ENCODE measurements at regions not wholly inside any gene's neighbourhood (a gene's known extent, or its start where the extent isn't known, plus 50 kb on each side); places are given as distances from the start of the nearest gene placed in this dataset.

DNA sequence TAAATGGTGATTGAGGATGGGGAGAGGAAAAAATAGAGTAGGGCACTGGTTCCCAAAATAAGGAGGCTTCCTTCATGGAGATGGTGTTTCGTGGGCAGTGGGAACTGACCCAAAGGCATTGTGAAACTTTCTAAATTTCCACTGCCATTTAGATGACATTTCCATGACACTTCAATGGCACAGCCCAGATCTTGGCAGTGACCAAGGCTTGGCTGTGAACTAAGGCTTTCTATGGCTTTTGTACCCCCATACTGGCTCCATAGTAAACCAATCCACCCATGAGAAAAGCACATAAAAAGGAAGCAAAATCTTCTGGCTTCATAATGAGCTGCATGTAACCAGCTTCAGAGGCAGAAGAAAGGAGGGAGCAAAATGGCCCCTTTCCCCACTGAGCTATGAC, 321.0 kb upstream of the TLE4 start:
- no peak for DNase-seq

DNA sequence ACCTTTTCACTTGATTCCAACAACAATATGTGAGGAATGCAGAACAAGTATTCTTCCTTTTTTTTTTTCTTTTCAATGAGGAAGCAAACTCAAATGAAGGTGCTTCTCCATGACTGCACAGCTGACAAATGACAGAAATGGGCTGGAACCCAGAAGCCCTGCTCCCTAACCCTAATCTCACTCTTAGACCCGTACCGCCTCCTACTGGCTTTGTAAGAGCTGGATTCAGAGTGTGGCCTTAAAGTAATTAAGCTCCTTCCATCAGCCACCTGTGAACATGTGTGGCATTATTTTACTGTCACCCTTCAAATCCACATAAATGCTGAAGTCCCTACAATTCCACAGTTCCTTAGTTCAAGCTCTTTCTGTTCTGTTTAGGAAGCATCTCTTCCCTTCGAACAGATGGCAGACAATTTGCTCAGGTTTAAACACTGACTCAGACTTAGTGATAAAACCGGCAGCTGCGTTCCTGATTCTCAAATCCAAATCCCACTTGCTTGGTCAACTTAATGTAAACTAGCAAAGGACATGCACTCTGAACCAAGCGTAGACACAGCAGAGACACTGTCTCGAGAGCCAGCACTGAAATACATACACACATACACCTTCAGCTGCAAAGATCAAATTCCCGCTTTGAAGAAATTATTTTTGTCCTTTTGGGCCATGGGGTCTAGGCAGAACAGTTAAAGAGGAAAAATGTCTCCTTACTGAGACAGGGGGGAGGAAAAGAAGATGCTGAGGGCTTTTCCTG, 316.7 kb upstream of the TLE4 start:
- no peak for DNase-seq

DNA sequence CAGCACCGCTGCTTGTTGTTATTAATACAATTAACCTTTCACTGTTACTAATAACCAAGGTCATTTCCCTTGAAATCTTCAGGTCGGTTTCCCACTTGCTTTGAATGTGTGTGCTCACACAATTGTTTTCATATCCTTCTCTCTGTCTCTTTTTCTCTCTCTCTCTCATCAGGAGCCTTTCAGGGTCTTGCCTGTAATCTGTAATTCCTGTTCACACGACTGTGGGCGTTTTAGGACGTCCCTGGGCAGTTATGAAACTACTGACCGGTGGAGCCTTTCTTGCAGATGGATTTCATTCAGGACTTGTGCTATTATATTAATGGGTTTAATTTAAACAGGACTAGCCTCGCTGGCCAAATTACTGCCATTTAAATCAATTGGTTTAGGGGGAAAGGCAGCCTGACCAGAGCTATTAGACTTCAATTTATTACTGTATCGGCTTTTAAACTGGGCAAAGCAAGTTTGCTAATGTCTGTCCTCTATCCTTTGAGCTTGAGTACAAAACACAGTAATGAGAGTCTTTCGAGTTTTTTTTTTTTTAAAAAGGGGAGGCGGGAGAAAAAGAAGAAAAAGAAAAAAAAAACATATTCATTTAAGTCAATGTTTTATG, 316.0 kb upstream of the TLE4 start:
- DNase-seq, result no peak

DNA sequence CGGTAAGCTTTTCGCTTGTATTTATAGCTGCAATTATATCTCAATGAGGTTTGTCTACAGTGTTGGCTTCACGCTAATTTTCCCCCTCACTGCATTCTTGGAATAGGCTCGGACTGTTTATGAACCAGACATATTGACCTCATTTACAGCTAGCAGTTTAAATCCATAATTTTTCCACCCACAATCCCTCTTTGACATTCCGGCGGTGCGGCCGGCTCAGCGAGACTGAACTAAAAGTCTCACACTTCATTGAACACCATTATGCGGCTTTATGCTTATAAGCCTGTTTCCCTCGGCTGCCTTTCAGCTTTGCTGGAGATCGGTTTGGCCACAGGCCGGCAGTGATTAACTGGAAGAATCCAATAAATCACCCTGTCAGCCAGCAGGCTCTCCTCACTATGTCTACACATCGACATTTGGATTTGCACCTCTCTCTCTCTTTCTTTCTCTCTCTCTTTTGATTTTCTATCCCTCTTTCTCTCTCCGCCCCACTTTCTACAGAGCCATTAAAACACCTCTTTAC, 315.0 kb upstream of the TLE4 start:
- peak; percentile 66 for DNase-seq

DNA sequence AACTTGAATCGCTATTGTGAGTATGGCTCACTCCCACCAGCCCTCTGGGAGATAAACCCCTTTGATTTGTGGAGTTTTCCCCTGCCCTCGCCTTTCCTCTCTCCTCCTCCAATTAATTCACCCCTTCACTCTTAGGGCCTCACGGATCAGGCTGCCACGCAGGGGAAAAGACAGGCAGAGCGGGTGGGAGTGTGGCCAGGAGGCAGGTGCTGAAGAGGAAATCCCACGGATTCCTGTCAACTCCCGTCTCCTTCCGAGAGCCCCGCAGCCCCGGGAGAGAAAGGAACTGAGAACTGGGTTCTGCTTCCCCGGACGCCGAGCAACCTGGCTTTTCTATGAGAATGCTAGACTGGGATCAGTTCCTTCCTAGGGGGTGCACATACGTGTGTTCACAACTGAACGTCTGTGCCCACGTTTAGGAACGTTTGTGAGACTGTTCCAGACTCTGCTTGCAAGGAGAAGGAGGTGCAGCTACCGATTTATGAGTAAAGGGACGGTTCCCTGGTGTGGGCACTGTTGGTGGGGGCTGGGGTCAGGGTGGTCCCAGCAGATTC, 314.5 kb upstream of the TLE4 start:
- peak; percentile 38 for DNase-seq

DNA sequence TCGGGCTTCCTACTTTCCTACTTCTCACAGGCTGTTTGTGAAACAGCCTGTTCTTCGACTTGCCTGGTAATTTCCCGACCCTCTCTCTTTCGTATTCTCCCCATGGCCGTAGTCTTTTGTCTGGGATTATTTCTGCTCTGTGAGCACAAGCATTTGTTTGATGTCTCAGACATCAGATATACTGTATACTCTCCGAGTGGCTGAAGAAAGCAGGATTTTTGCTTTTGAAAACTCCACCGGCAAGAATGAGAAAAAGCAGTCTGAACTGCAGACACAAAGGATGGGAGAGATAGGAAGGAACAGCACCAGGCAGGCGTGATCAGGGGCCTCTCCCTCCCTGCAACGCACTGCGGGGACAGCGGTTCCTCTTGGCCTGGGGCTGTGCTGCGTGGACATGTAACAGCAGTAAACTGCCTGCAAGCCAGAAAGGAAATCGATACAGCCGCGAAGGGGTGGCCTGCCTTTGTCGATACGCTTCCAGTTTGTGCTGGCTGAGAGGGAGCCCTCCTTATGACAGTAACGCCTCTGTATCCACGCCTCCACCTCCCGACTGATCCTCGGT, 313.9 kb upstream of the TLE4 start:
- DNase-seq, result peak; percentile 27

DNA sequence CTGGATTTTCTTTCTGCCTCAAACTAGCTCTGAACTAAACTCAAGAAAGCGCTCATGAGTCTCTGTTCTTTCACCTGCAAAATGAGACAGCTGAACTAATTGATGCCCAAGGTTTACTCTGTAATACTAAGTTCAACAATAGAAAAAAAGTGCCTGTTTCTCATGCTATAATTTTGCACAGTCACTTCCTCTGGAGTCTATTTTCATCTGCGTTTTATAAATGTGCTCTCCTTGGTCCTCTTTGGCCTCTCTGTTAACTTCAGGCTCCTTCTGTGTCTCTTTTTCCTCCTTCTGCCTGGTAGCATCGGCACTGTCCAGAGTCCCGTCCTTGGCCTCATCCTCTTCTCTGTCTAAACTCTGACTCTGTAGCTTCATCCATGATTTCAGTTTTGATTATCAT, 311.9 kb upstream of the TLE4 start:
- no peak for DNase-seq

DNA sequence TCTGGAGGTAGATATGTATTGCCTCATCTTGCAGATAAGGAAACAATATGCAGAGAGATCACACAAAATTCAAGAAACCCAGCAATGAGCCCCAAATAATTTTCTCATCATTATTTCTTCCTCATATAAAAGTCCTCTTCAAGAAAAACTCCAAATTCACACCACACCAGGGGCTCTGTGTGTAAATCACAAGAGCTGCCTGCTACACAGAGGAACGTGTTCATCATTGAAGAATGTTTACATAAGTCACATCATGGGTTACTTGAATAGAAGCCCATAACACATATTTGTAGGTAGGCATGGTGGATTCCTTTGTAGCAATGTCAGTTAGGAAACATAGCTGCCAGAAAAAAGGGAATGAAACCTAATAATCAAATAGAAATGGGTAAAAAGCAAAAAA, 308.1 kb upstream of the TLE4 start:
- DNase-seq, result no peak

DNA sequence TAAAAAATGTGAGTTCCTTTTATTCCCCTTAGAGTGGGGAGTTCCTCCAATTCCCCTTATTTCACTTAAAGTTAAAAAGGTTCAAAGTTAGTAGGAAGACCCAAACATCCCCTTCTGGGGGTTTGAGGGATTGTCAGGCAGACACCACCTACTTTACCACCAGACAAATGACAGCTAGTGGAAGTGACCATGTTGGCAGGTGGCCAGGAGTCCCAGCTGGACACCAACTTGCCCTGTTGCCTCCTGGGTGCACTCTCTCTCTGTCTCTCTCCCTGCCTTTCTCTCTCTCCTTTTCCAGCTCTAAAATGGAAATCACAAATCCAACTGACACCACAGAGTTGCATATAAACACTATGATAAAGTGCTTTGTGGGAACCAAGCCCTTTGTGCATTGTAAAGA, 307.7 kb upstream of the TLE4 start:
- no peak for DNase-seq

DNA sequence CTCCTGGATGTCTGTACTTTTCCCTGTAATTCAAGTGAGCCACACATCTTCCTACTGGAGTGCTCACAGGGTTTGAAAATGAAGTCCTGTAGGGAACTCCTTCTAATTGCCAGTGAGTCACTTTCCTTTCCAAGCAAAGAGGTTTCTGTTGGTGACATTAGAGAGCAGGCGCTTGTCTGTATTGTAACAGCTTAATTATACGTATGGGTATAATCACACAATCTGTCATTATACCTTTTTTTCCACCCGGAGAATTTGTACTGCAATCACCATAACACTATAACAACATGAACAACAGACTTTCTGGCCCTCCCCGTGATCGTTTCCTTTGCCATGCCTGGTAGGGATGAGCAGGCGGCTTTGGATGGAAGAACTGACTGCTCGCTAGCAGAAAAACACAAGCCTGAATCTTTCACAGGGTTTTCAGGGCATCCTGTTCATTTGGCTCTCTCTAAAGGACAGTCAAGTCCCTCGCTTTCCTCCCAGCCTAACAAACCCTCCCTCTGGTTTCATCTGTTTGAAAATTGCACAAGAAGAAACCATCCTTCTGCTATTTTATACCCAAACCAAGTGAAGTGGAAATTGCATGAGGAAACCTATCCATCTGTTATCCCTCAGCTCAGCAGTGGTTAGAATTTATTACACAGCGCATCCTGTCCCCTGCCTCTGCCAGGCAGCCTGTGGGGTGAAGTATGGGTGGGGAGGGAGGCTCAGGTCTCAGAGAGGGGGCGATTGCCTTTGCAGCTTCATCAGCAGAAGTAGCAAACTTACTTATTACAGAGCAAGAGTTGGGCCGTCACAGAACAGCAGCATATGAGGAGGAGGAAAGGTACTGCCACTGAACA, 307.0 kb upstream of the TLE4 start:
- peak; percentile 22 for DNase-seq

DNA sequence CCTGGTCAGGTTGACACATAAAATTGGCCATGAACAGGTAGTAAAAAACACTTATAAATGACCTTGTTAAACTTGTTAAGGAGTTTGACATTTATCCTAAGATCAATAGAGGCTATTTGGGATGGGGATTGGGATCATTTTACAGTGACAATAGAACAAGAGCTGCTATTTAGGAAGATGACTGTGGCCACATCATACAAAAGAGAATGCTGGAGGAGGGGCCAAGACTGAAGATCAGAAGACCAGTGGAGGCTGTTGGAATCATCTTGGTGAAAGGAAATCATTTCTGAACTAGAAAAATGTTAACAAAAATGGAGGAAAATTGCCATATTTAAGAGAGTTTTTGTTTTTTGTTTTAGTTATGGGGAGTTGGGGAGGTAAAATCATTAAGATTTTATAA, 304.8 kb upstream of the TLE4 start:
- DNase-seq, result no peak

DNA sequence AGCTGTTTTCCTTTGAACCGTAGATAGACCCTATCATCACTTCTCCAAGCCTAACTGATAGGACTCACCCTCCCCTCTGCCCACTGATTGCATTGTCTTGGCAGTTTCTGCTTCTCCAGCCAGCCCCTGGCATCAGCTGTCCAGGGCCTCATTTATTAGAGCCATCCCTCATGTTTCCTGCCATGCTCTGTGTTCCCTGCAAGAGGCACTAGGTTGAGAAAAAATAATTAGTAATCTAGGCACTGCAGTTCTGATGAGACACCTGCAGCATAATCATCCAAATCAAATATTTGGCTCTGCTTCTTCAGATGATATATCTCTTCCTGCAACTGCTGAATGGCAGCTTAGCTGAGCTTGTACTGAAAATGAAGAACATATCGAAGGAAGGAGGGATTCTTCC, 303.0 kb upstream of the TLE4 start:
- DNase-seq, result no peak

DNA sequence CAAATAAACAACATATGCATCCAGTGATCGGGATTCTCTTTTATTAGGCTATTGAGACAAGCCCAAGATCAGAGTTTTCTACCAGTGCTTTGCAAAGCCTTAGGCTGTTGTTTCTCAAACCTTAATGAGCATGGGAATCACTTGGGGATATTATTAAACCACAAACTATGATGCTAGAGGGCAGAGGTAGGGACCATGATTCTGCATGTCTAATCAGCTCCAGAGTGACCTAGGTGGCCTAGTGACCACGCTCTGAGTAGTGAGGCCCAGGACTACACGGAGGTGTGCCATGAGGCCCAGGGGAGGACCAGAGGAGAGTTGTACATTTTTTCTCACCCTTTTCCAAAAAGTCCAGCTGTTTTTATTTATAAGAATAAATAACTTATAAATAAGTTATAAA, 298.5 kb upstream of the TLE4 start:
- no peak for DNase-seq

DNA sequence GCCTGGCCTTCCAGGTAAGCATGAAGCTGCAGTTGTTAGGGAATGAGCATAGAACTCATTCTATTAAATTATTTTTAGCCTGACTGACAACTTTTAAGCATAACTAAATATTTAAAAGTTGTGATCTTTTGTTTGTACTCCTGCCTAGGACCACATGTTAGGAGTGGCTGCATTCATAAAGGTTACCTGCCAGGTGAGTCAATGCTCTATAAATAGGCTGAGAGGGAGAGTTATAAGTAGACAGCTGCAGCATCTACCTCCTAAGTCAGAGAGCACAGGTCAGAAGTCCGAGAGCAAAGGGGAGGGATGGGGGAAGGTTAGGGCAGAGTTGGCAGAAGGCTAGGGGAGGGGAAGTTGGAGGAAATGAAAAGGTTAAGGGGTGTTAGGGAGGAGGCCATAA, 292.4 kb upstream of the TLE4 start:
- no peak for DNase-seq

DNA sequence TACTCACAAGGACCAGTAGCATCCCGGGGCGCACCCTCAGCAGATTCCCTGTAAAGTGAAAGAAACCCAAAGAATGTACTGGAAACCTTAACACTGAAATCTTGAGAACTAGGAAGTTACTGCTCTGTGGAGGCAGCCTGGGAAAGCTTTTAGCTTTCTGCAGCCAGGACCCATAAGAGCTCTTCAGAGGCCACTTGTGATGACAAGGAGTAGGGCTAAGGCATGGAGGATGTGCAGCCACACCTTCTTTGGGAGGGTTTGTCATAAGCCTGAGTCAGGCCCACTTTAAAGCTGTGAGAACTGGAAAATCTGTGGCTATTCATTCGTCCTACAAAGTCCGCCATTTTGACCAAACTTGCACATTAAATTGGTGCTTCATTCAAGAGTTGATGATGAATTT, 291.1 kb upstream of the TLE4 start:
- no peak for DNase-seq

DNA sequence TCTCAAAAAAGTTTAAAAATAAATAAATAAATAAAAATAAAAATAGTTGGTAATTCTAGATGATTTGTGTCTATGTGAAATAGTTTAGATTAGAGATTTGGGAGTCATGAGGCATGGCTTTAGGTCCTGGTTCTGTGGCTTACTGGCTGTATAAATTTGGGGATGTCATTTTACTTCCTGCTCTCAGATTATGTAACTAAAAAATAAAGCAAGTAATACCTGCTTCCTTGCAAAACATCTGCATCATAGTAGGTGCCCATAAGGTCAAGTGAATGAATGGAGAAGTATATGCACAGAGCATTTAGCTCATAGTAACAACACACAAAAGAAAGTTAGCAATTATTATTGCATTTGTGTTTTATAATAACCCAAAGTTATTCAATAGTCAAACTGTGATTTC, 287.7 kb upstream of the TLE4 start:
- no peak for DNase-seq

DNA sequence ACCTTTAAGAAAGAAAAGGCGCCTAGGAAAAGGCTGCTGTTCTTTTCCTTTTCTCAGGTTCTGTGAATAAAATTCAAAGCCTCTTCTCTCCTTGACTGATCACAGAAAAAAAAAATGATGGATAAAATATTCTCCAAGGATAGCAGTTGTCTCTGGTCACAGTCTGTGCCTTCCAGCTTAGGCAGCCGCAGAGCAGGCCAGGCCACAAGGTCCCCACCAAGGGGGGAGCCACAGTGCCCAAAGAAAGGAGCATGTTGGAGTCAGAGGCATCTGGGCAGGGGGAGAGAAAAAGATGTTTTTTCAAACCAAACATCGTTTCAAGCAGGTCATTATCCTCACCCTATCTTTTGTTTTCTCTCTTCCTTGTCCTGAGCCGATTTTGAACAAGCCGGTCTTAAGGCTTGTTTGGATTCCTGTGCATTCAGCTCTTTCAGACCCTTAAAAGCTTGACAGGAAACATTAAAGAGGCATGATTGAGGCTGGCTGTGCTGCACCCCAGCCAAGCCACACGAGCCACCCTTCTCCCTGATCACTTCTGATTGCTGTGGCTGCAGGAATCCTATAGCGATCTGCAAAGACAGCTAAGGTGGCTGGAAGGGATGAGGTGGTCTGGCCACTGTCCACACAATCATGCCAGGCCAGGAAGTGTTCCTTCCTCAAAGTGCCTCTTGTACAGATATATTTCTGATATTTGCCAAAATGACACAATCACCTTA, 284.6 kb upstream of the TLE4 start:
- DNase-seq, result no peak

DNA sequence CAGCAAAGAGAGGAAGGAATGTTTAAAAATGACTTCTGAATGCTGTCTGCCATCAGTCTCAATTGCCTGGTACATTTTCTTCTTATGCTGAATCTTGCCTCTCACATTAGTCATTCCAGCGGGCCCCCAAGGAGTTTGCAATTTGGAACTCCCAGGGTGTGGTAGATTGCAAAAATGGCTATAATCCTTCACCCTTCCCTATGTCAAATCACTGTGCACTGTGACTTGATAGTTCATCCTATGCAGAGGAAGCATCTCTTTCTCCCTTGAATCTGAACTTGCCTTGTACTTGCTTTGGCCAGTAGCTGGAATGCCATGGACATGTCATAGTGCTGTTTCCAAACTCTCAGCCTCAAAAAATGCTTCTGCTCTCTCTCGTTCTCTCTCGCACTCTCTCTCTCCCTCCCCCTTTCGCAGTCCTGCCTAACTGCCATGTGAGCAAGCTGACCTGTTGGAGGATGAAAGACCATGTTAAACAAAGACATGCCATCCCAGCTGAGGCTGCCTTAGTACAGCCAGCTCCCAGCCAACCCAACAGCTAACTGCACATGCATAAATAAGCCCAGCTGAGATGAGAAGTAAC, 284.0 kb upstream of the TLE4 start:
- DNase-seq, result no peak

DNA sequence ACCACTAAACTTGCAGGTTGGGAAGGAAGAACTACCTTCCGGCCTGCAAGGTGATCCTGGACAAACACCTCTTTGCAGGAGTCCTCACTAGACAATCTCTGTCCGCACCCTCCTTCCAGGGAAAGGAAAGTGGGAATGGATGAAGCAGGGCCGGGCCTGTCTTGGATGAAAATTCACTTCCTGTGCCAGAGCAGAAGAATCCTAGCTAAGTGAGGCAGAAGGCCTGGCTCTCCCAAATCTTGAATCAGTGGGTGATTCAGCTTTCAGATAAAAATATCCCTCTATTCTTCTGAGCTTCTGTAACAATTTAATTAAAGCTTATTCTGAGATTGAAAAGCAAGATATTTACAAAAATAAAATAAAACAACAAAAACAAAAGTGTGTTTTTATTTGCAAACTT, 281.9 kb upstream of the TLE4 start:
- no peak for DNase-seq

DNA sequence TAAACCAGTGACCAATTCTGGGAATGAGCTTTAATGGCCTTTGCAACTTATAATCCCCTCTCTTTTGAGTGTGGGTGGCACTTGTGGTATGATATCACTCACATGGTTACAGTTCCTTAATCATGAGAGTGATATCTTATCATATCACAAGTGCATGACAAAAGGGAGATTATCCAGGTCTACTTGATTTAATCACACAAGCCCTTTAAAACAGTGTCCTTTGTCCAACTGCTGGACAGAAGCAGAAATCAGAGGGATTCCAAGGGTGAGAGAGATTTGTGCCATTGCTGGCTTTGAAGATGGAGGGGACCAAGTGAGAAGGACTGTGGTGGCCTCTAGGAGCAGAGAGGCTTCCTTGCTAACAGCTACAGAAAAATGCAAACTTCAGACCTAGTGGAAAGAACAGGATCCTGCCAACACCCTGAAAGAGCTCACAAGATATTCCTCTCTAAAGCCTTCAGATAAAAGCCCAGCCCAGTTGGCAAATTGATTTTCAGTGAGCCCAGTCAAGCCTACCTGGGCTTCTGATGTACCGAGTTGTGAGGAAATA, 279.0 kb upstream of the TLE4 start:
- DNase-seq, result no peak

DNA sequence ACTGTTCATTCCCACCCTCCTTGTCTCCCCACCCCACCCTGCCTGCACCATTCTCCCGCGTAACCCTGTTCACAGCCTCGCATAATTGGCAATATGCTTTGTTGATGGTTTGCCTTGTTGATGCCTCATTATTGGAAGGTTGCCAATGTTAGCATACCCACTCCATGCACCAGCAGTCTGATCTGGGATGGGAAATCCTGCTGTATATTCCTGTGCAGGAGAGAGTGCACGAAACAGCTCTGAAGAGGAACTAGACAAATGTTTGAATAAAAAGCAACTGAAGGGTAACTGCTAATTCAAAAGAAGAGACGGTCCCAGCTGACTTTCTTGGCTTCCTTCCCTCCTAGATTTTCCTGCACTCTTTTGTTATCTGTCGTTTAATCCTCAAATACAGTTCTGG, 271.7 kb upstream of the TLE4 start:
- DNase-seq, result no peak

DNA sequence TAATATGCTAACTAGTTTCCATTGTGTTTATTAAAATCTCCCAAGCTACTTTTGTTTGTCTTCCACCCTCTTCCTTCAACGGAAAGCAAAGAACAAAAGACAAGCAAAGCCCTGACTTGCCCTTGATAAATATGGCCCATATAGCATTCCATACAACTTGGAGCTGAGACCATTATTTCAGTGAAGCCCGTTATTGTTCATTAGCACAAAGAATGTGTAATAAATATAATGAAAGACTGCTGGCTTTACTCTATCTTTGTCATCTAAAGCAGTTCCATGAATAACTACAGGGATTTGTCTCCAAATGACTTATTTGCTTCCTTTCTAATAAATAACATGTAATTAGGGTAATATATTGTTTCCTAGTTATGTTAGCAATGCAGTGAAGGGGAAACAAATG, 270.7 kb upstream of the TLE4 start:
- DNase-seq, result no peak
